ENCODE measurements at regions not wholly inside any gene's neighbourhood (a gene's known extent, or its start where the extent isn't known, plus 50 kb on each side); places are given as distances from the start of the nearest gene placed in this dataset.

DNA sequence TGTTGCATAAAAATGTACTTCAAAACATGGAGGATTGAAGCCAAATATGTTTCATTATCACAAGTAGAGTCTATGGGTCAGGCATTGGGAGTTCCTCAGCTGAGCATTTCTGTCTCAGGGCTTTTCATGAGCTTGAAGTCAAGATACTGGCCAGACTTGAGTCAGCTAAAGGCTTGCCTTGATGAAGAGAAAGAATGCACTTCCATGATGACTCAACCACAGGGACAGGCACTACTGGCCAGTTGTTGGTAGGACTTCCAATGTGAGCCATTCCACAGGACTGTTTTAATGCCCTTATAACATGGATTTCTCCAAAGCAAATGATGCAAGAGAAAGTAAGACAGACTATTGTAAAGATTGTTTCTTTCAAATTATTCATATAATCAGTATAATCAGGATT lies 895.6 kb downstream of the RAB28 start:
- TF ChIP-seq, protein P1, sequence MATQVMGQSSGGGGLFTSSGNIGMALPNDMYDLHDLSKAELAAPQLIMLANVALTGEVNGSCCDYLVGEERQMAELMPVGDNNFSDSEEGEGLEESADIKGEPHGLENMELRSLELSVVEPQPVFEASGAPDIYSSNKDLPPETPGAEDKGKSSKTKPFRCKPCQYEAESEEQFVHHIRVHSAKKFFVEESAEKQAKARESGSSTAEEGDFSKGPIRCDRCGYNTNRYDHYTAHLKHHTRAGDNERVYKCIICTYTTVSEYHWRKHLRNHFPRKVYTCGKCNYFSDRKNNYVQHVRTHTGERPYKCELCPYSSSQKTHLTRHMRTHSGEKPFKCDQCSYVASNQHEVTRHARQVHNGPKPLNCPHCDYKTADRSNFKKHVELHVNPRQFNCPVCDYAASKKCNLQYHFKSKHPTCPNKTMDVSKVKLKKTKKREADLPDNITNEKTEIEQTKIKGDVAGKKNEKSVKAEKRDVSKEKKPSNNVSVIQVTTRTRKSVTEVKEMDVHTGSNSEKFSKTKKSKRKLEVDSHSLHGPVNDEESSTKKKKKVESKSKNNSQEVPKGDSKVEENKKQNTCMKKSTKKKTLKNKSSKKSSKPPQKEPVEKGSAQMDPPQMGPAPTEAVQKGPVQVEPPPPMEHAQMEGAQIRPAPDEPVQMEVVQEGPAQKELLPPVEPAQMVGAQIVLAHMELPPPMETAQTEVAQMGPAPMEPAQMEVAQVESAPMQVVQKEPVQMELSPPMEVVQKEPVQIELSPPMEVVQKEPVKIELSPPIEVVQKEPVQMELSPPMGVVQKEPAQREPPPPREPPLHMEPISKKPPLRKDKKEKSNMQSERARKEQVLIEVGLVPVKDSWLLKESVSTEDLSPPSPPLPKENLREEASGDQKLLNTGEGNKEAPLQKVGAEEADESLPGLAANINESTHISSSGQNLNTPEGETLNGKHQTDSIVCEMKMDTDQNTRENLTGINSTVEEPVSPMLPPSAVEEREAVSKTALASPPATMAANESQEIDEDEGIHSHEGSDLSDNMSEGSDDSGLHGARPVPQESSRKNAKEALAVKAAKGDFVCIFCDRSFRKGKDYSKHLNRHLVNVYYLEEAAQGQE (IDR thresholded peaks at IDR 0.05; ENCODE audit: borderline replicate concordance) = no peak
- TF ChIP-seq, protein P1 (CRISPR knock-in tag; IDR thresholded peaks at IDR 0.05; ENCODE audit: low read depth) = no peak
- TF ChIP-seq, protein P2, sequence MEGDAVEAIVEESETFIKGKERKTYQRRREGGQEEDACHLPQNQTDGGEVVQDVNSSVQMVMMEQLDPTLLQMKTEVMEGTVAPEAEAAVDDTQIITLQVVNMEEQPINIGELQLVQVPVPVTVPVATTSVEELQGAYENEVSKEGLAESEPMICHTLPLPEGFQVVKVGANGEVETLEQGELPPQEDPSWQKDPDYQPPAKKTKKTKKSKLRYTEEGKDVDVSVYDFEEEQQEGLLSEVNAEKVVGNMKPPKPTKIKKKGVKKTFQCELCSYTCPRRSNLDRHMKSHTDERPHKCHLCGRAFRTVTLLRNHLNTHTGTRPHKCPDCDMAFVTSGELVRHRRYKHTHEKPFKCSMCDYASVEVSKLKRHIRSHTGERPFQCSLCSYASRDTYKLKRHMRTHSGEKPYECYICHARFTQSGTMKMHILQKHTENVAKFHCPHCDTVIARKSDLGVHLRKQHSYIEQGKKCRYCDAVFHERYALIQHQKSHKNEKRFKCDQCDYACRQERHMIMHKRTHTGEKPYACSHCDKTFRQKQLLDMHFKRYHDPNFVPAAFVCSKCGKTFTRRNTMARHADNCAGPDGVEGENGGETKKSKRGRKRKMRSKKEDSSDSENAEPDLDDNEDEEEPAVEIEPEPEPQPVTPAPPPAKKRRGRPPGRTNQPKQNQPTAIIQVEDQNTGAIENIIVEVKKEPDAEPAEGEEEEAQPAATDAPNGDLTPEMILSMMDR (IDR thresholded peaks at IDR 0.05 in 2 of 3, conservative IDR thresholded peaks at IDR 0.05 in 1 of 3; ENCODE audit: insufficient read depth in 2 of 3, low read depth in 1 of 3, low read length in 3 of 3) = no peak

Data from K562 (cell line).